HS-5 (cell line): ENCODE measurements at regions not wholly inside any gene's neighbourhood (a gene's known extent, or its start where the extent isn't known, plus 50 kb on each side); places are given as distances from the start of the nearest gene placed in this dataset.
"Not testable (repeated sequence)": the region's sequence is repeated elsewhere in the genome, so short reads cannot be mapped to it uniquely, and the experiment has no call there.

Experiments used
- DNase-seq: peaks from one replicate; pipeline ENCODE4 v3.0.0-alpha.2; 2012; ENCODE audit warnings: low read depth

DNA sequence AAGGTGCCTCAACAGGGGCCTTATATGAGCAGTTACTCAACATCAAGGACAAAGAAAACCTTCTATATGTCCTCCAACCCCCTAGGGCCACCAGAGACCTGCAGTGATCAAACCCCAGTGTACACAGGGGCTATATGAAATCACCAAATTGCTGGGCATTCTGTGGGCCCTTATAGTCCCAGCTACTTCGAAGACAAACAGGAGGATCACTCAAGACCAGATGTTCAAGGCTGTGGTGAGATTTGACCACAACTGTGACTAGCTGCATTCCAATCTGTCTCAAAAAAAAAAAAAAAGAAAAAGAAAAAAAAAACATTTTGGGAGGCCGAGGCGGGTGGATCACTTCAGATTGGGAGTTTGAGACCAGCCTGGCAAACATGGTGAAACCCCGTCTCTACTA, 51.0 kb upstream of the PRB2 start:
- DNase-seq: peak; percentile 41

DNA sequence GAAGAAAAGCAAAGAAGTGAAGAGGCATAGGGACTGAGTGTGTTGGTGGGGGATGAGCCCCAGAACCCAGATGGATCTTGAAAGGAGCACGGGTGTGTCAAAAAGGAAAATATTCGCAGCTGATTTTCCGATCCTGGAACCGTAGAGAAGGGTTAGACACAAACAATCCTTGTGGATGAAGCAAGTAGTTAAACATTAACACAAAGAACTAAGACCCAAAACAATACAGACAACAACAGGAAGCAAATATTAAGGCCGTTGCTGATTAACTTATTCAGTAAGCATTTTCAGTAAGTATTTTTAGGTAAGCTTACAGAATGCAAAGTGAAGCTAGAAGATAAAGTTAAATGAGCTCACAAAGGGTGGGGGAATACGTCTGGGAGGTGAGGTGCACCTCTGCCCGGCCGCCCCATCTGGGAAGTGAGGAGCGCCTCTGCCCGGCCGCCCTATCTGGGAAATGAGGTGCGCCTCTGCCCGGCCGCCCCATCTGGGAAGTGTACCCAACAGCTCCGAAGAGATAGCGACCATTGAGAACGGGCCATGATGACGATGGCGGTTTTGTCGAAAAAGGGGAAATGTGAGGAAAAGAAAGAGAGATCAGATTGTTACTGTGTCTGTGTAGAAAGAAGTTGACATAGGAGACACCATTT, 62.8 kb upstream of the PRB2 start:
- no peak for DNase-seq

- DNase-seq: no peak
Measured at GRCh38 chr12:11460343-11461023, 65.1 kb upstream of the PRB2 start.

DNA sequence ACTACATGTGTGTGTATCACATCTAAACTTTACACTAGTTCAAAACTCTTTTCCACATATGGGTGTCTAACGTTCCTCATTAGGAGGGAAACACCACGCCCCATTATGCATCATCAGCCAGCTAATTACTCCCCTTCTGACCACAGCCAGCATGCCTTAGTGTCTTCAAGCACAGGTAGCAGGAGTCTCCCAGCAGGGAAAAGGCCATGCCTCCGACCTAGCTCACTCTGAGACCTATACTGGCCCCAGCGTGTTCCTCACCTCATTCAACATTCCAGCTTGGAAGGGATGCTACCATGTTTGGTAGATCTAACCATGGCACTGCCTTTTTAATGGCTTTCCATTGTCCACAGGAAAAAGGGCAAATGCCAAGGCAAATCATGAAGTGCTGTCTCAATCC, 66.1 kb upstream of the PRB2 start:
- no peak for DNase-seq

DNA sequence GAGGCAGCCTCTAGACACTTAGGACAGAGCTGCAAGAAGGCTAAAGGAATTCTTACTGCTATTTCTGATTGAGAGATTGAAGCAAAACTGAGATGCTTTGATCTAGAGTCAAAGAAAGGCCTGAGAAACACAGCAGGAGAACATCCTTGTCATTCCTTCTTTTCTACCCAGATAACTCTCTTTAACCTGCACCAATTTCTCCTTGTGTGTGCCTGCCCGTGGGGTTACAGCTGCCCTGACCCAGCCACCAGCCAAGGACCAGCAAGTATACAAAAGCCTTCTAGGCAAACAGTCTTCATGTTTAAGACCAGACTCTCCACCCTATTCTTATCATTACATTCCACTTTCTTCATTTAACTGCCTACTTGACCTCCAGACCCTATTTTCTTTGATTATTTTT, 81.7 kb upstream of the PRB2 start:
- DNase-seq: no peak

GRCh38 chr12:11482955-11483354, 87.6 kb upstream of the PRB2 start:
- no peak for DNase-seq

DNA sequence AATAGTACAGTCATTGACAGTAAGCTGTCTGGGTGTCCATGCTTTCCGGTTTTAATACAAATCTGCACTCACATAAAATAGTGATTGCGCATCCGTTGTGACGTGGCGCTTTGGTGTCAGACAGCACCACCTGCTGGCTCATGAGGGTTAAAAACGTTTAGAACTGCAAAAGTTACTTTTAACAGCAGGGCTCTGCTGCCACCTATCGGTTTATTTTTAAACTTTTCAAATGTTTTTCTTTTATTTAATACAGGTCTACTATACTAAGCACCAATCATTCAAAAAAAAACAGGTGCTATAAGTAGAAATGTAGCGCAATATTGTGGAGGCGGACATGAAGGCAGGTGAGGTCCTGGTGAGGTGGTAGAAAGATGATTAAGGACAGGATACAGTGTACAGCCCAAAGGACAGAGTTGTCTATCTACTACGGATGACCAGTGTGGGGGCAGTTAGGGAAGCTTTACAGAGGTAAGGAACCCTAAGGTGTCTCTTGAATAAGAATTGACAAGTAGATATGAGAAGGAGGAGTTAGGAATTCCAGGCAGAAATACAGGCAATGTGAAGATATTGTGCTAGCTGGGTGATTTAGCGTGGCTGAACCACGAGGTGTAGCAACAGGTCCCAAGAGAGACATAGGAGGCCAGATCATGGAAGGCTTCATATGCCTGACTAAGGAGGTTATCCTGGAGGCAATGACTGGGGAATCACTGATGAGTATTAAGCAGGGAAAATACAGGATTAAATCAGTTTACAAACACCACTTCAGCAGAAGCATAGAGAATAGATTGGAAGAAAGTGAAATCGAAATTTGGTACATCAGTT, 91.5 kb upstream of the PRB2 start:
- DNase-seq: peak; percentile 71

DNA sequence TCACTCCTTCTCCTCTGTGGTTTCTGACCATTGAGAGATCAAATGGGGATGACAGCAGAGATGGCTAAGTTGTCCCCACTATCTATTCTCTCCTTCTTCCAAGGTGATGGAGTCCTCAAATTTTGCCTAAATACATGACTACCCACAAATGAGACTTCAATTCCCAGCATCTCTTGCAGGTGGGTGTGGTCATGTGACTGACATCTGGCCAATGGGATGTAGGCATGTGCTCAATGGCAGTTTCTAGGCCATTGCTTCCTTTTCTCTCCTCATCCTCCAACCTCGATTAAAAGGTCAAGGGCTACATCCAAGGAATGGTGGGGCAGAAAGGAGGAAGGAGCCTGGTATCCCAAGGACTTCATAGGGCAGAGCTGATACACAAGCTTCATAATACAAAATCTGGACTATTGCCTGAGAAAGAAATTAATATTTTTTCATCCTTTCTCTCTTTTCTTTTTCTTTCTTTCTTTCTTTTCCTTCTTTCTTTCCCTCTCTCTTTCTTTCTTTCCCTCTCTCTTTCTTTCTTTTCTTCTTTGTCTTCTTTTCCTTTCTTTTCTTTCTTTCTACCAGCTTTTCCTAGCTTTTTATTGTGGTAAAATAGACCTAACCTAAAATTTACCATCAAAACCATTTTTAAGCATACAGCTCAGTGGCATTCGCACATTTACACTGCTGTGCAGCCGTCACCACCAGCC, 100.9 kb upstream of the PRB2 start:
- no peak for DNase-seq

DNA sequence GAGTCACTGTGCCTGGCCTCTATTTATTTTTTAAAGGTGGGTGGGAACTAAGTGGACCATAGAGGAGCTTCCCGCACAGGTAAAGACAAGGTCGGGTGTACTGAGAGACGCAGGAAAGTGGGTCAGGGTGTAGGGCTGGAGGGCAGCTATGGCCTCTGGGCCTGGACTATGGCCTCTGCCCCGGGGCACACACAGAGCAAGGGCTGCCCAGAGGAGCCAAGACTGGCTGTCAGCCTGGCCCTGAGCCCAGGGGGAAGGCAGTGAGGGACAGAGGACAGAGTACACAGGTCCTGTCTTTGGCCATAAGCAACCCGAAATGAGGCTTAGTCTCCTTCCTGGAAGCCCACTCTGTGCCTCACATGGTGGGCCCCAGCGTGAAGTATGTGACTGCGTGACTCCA, 102.1 kb upstream of the PRB2 start:
- no peak for DNase-seq

DNA sequence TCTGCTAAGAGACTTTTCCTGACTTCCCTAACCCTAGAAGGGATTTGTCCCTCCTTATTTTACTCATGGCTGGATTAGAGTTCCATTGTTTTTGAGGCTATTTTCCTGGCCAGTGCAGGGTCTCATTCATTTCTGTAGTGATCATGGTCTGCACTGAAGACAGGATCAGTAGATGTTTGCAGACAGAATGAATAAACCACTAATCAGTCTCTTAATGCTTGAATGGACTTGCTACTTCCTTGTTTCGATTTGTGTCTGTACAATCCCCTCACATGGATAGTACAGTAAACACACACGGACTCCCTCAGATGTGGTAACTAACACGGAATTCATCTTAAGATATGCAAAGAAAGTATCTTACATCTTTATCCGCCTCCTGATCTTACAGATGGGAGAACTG, 102.6 kb upstream of the PRB2 start:
- no peak for DNase-seq

- not testable (repeated sequence) for DNase-seq
Measured at GRCh38 chr12:11498574-11498973, 103.2 kb upstream of the PRB2 start.

- no peak for DNase-seq
Measured at GRCh38 chr12:11499806-11500187, 104.4 kb upstream of the PRB2 start.

DNA sequence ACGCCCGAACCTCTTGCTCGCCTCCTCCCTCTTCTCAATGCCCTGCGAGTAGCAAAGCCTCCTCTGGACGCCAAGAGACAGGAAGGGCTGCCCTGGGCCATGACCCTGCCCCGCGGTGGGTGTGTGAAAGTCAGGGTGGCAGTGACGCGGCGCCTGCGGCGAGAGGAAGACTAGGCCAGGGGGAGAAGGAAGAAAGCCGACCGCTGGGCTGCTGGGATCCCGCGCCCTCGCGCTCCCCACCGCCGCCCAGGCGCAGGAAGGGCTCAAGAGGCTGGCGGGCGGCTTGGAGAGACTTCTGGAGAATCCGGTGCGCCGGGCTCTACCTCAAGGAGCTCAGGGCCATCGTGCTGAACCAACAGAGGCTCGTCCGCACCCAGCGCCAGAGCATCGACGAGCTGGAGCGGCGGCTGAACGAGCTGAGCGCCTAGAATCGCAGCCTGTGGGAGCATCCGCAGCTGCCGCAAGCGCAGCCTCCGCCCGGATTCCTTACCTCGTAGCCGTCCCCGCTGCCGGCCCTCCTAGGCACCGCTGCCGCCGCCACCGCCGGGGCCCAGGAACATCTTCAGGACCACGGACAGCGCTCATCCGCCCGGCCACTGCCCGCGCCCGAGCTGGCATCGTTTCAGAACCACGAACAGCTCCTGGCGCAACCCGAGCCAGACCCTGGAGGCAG, 105.0 kb upstream of the PRB2 start:
- no peak for DNase-seq

DNA sequence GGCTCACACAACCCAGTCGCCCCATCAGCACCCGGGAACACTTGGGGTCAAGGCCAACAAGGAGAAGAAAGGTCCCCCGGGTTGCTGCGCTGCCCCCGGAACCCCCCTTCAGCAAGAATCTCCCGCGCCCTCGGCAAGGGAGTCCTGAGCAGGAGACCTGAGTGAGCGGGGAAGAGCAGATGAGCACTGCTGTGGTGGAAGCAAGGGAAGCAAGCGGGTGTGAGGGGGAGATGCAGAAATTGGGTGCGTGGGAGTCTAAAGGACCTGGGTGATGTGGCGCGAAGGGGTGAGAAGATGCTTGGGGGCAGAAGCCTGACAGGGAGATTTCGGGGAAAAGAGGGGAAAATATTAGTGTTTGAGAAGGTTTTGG, 105.5 kb upstream of the PRB2 start:
- DNase-seq: no peak

GRCh38 chr12:11508699-11509098, 113.3 kb upstream of the PRB2 start:
- no peak for DNase-seq

GRCh38 chr12:11509326-11509725, 114.0 kb upstream of the PRB2 start:
- DNase-seq: no peak

GRCh38 chr12:11510671-11511070, 115.3 kb upstream of the PRB2 start:
- no peak for DNase-seq

- no peak for DNase-seq
Measured at GRCh38 chr12:11513288-11513687, 117.9 kb upstream of the PRB2 start.

- DNase-seq: no peak
Measured at GRCh38 chr12:11517080-11517479, 121.7 kb upstream of the PRB2 start.

- no peak for DNase-seq
Measured at GRCh38 chr12:11524446-11524845, 125.0 kb upstream of the ETV6 start.

- no peak for DNase-seq
Measured at GRCh38 chr12:11534064-11534463, 115.4 kb upstream of the ETV6 start.

DNA sequence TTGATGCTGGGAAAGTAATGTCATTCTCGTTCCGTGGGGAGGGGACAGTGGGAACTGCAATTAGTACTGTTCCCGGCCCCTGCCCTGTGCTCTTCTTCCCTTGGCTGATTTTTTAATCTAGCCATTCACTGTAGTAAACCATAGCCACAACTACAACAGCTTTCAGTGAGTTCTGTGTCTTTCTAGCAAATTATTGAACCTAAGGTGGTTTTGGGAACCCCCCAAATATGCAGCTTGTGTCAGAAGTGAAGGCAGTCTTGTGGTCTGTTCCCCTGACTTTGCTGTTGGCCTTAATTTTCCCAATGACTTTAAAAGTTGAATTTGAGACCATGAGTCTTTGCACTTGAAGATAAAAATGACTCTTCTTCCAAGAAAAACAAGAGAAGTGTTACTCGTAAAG, 114.3 kb upstream of the ETV6 start:
- DNase-seq: no peak
